CD4-positive, alpha-beta T cell (primary cell): ENCODE measurements at regions not wholly inside any gene's neighbourhood (a gene's known extent, or its start where the extent isn't known, plus 50 kb on each side); places are given as distances from the start of the nearest gene placed in this dataset.
"Not testable (repeated sequence)": the region's sequence is repeated elsewhere in the genome, so short reads cannot be mapped to it uniquely, and the experiment has no call there.

ENCODE experiments used
- ATAC-seq: fragments of 200-7000 bp; cut with Tn5 transposase; one replicate; pipeline ENCODE4 v1.10.0; 2022; ENCODE audit warnings: mild to moderate bottlenecking; ENCODE audit not compliant: poor library complexity
- CTCF ChIA-PET: fragments of 350-600 bp; sonication (Branson Sonifier 250); formaldehyde crosslinking; loops from one replicate; lab custom pipeline; 2021; ENCODE audit warnings: antibody characterized with exemption, inconsistent platforms; lab: Charles Lee
- POLR2A ChIA-PET: fragments of 350-600 bp; sonication (Branson Sonifier 250); formaldehyde crosslinking; loops from one replicate; lab custom pipeline; 2021; ENCODE audit warnings: antibody characterized with exemption, inconsistent platforms; lab: Charles Lee
- DNase-seq, 14 experiments: peaks; one replicate each; pipeline ENCODE4 v3.0.0-alpha.2; 2013 to 2020; ENCODE audit warnings: mixed read lengths in 2 of 14
- H3K27ac ChIP-seq, 2 donors: one replicate each; pipeline versions ENCODE4 v1.5.1 to v1.7.0; 2013; ENCODE audit warnings: low read length in 2 of 2, low read depth in 1 of 2, mild to moderate bottlenecking in 1 of 2
- H3K27me3 ChIP-seq, 2 experiments: 1 replicate in 1 of 2; 2 replicates in 1 of 2; pipeline versions ENCODE4 v1.6.1 to v1.7.0; 2013; ENCODE audit warnings: low read length in 2 of 2, control low read depth in 1 of 2, mild to moderate bottlenecking in 1 of 2, moderate library complexity in 1 of 2; ENCODE audit not compliant: insufficient read depth in 2 of 2, control insufficient read depth in 1 of 2
- H3K36me3 ChIP-seq: one replicate; pipeline ENCODE4 v1.6.1; 2013; ENCODE audit warnings: low read length, control low read depth; ENCODE audit not compliant: insufficient read depth
- H3K4me1 ChIP-seq: one replicate; pipeline ENCODE4 v1.6.1; 2013; ENCODE audit warnings: low read length, control low read depth; ENCODE audit not compliant: insufficient read depth
- H3K4me3 ChIP-seq: one replicate; pipeline ENCODE4 v1.5.1; 2013; ENCODE audit warnings: mild to moderate bottlenecking, low read length, moderate library complexity
- H3K9me3 ChIP-seq, 2 experiments: 1 replicate in 1 of 2; 2 replicates in 1 of 2; pipeline versions ENCODE4 v1.6.1 to v1.7.0; 2013; ENCODE audit warnings: low read length in 2 of 2, mild to moderate bottlenecking in 2 of 2, control low read depth in 1 of 2, moderate library complexity in 1 of 2; ENCODE audit not compliant: control insufficient read depth in 1 of 2, insufficient read depth in 1 of 2
- H3K27ac Mint-ChIP-seq: one replicate; pipeline ENCODE4 v1.8.0; 2020; ENCODE audit warnings: mixed read lengths
- H3K27me3 Mint-ChIP-seq: one replicate; pipeline ENCODE4 v1.8.0; 2021; ENCODE audit warnings: mixed read lengths
- H3K36me3 Mint-ChIP-seq: one replicate; pipeline ENCODE4 v1.8.0; 2021; ENCODE audit warnings: low read depth, mixed read lengths
- H3K4me1 Mint-ChIP-seq: one replicate; pipeline ENCODE4 v1.8.0; 2021; ENCODE audit warnings: low read depth, mixed read lengths
- H3K4me3 Mint-ChIP-seq: one replicate; pipeline ENCODE4 v1.8.0; 2020; ENCODE audit warnings: mild to moderate bottlenecking, mixed read lengths
- H3K9me3 Mint-ChIP-seq: one replicate; pipeline ENCODE4 v1.8.0; 2020; ENCODE audit warnings: mixed read lengths
- intact Hi-C, 2 experiments: fragments of 100-400 bp; cut with DNase I in 1 of 2; cut with micrococcal nuclease in 1 of 2; formaldehyde crosslinking; loops; one replicate each; pipeline versions ENCODE4 v1.15.1 to v1.9.0; 2023 to 2025; cut with DNase I, micrococcal nuclease
- TF ChIP-seq, protein P1 (sequence below): fragments of 200-600 bp; IDR thresholded peaks from one replicate; pipeline ENCODE4 v1.8.0; 2022; ENCODE audit warnings: antibody characterized with exemption, mild to moderate bottlenecking

DNA sequence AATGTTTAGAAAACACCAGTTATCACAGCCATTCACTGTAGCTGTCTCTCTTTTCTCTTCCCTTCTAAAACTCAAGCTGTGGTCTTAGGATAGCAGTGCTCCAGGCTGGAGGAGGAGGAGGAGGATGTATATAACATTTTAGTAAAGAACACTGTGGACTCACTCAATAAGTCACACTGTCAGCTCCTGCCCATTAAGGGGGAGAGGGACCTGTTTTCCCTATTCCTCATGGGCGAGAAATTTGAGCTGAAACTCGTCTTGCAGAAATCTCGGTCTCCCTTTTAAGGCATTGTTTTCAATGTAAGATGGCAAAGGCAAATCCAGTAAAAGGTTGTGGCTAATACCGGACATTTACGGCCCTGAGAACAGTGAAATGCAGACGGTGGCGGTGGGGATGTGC, 114.8 kb upstream of the ZNF236 start:
- Mint-ChIP-seq H3K9me3 (no peaks in the 10 kb centered on the region), H3K27ac (no peak overlapping the region), H3K27me3 (peaks cover 5% of the 10 kb centered on the region), H3K4me1 (peaks cover 11% of the 10 kb centered on the region), H3K4me3 (no peak overlapping the region), H3K36me3 (no peaks in the 10 kb centered on the region)
- TF ChIP-seq, protein P1, sequence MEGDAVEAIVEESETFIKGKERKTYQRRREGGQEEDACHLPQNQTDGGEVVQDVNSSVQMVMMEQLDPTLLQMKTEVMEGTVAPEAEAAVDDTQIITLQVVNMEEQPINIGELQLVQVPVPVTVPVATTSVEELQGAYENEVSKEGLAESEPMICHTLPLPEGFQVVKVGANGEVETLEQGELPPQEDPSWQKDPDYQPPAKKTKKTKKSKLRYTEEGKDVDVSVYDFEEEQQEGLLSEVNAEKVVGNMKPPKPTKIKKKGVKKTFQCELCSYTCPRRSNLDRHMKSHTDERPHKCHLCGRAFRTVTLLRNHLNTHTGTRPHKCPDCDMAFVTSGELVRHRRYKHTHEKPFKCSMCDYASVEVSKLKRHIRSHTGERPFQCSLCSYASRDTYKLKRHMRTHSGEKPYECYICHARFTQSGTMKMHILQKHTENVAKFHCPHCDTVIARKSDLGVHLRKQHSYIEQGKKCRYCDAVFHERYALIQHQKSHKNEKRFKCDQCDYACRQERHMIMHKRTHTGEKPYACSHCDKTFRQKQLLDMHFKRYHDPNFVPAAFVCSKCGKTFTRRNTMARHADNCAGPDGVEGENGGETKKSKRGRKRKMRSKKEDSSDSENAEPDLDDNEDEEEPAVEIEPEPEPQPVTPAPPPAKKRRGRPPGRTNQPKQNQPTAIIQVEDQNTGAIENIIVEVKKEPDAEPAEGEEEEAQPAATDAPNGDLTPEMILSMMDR: no peak
- Histone ChIP-seq H3K4me1 (peaks cover 5% of the 10 kb centered on the region), H3K9me3 (no peaks in the 10 kb centered on the region), H3K27me3 (peaks cover 0 to 2% of the 10 kb centered on the region in 2 experiments), H3K27ac (no peak overlapping the region), H3K36me3 (no peaks in the 10 kb centered on the region), H3K4me3 (no peak overlapping the region)
- CTCF ChIA-PET: interaction anchor here (0.9 kb wide), 1 partner anchor 309 kb away, joined by 5 read pairs; no protein-coding TSS in a partner anchor
- ATAC-seq: no peak
- POLR2A ChIA-PET: no interaction called here
- no peak for DNase-seq
- intact Hi-C loops: no loop called here

- H3K4me3 Mint-ChIP-seq, H3K27me3 ChIP-seq, H3K9me3 Mint-ChIP-seq, H3K4me1 ChIP-seq, H3K27ac ChIP-seq, H3K4me3 ChIP-seq, H3K27me3 Mint-ChIP-seq, H3K9me3 ChIP-seq, intact Hi-C loops, H3K36me3 ChIP-seq, H3K36me3 Mint-ChIP-seq, POLR2A ChIA-PET, ATAC-seq, H3K27ac Mint-ChIP-seq, DNase-seq, CTCF ChIA-PET, H3K4me1 Mint-ChIP-seq: not testable (repeated sequence)
Measured at GRCh38 chr18:76704589-76704988, 117.8 kb upstream of the ZNF236 start.

DNA sequence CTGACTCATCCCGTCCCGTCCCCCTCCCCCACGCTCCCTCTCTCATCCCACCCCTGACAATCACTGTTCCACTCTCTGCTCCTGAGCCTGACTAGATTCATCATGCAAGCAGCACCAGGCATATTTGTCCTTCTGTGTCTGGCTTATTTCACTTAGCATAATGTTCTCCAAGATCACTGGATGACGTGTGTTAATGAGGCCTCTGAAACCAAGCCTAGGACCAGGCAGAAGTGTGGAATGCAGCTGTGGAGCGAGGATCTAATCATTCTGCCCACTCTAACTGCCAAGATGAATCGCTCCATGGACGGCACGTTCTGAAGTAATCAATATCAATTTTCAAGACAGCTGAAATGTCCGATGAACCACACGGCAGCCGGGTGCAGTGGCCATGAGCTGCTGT, 122.4 kb upstream of the ZNF236 start:
- TF ChIP-seq, protein P1: no peak
- Mint-ChIP-seq H3K27ac (no peak overlapping the region), H3K27me3 (peaks cover 35% of the 10 kb centered on the region), H3K36me3 (no peaks in the 10 kb centered on the region), H3K4me3 (no peak overlapping the region), H3K4me1 (no peaks in the 10 kb centered on the region), H3K9me3 (no peaks in the 10 kb centered on the region)
- Histone ChIP-seq H3K27ac (no peak overlapping the region), H3K9me3 (no peaks in the 10 kb centered on the region), H3K4me3 (no peak overlapping the region), H3K36me3 (no peaks in the 10 kb centered on the region), H3K27me3 (peaks cover 9 to 12% of the 10 kb centered on the region in 2 experiments), H3K4me1 (no peaks in the 10 kb centered on the region)
- POLR2A ChIA-PET: no interaction called here
- DNase-seq (no peak), ATAC-seq (no peak)
- CTCF ChIA-PET: interaction anchor here (1.1 kb wide), 1 partner anchor 41 kb away, joined by 3 read pairs; no protein-coding TSS in a partner anchor
- intact Hi-C loops: no loop called here

DNA sequence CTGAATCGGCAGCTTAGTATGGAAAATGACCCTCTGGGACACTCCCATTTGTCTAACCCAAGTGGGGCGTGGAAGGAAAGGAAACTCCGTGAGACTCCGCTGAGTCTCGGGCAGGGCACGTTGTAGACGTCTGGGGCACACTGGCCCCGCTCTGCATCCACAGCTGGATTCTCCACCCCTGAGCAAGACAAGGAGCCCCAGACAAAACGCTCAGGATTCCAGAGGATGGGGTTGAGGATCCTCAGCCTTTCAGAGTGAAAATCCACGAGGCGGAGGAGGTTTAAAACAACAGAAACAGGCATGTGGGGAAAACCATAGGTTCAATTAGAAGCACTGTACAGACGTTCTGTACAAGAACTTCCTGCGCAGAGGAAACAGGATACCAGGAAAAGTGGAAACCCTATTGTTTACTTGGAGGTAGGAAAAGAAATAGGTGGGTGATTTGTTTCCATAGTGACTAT, 124.9 kb upstream of the ZNF236 start:
- no peak overlapping the region for H3K4me3 ChIP-seq
- H3K4me1 ChIP-seq: no peaks in the 10 kb centered on the region
- ChIA-PET POLR2A (no interaction called here), CTCF (no interaction called here)
- Mint-ChIP-seq H3K27ac (no peak overlapping the region), H3K9me3 (no peaks in the 10 kb centered on the region), H3K4me3 (no peak overlapping the region), H3K4me1 (no peaks in the 10 kb centered on the region), H3K36me3 (no peaks in the 10 kb centered on the region), H3K27me3 (peaks cover 52% of the 10 kb centered on the region)
- intact Hi-C loops: no loop called here
- DNase-seq (no peak), ATAC-seq (no peak)
- no peaks in the 10 kb centered on the region for H3K9me3 ChIP-seq
- TF ChIP-seq, protein P1: no peak
- H3K27me3 ChIP-seq: peaks cover 7 to 12% of the 10 kb centered on the region in 2 experiments
- no peak overlapping the region for H3K27ac ChIP-seq
- H3K36me3 ChIP-seq: no peaks in the 10 kb centered on the region
